Ecto neural progenitor cell (in vitro differentiated cells): ENCODE measurements at regions not wholly inside any gene's neighbourhood (a gene's known extent, or its start where the extent isn't known, plus 50 kb on each side); places are given as distances from the start of the nearest gene placed in this dataset.

ENCODE experiments used
- DNase-seq: peaks from one replicate; pipeline ENCODE4 v3.0.0-alpha.2; 2018; ENCODE audit warnings: low spot score

GRCh38 chr7:28361551-28361950 lies 50.8 kb upstream of the CREB5 start:
- no peak for DNase-seq

- no peak for DNase-seq
Observed at GRCh38 chr7:28362182-28362581, 50.1 kb upstream of the CREB5 start.
